Vagina (tissue), 2 donors: ENCODE measurements at regions not wholly inside any gene's neighbourhood (a gene's known extent, or its start where the extent isn't known, plus 50 kb on each side); places are given as distances from the start of the nearest gene placed in this dataset.

Experiments used
- CTCF ChIP-seq, 3 experiments: fragments of 450-650 bp in 2 of 3; fragments of 200-600 bp in 1 of 3; sonication (generic) in 1 of 3; IDR thresholded peaks; one replicate each; pipeline ENCODE4 v1.5.1; 2017 to 2019; ENCODE audit warnings: antibody characterized with exemption in 3 of 3, mild to moderate bottlenecking in 2 of 3, moderate library complexity in 2 of 3
- POLR2A ChIP-seq, 2 donors: fragments of 450-650 bp; IDR thresholded peaks; one replicate each; pipeline ENCODE4 v1.6.1; 2017; ENCODE audit warnings: antibody characterized with exemption in 2 of 2, mild to moderate bottlenecking in 2 of 2, moderate library complexity in 2 of 2

- TF ChIP-seq POLR2A (IDR thresholded peaks at IDR 0.05) = no peak
- no peak for TF ChIP-seq CTCF (IDR thresholded peaks at IDR 0.05)
Measured at GRCh38 chr6:147950623-147950987, 392.0 kb upstream of the SASH1 start.
